ENCODE measurements at regions not wholly inside any gene's neighbourhood (a gene's known extent, or its start where the extent isn't known, plus 50 kb on each side); places are given as distances from the start of the nearest gene placed in this dataset.
"Not testable (repeated sequence)": the region's sequence is repeated elsewhere in the genome, so short reads cannot be mapped to it uniquely, and the experiment has no call there.

GRCh38 chr7:26944501-26945358 is 80.3 kb upstream of the SKAP2 start:
- TF ChIP-seq GATA1 (IDR thresholded peaks at IDR 0.05; ENCODE audit: low read depth, low read length) (no peak), POLR2A (IDR thresholded peaks at IDR 0.05; ENCODE audit: low read length) (no peak)
- DNase-seq, result no peak

- DNase-seq, result no peak
- TF ChIP-seq POLR2A (IDR thresholded peaks at IDR 0.05; ENCODE audit: low read length) (no peak), GATA1 (IDR thresholded peaks at IDR 0.05; ENCODE audit: low read depth, low read length) (no peak)
These were observed 73.7 kb upstream of the SKAP2 start for GRCh38 chr7:26937939-26938623.

GRCh38 chr7:26937306-26937705 is 72.9 kb upstream of the SKAP2 start:
- TF ChIP-seq GATA1 (IDR thresholded peaks at IDR 0.05; ENCODE audit: low read depth, low read length), result no peak
- TF ChIP-seq POLR2A (IDR thresholded peaks at IDR 0.05; ENCODE audit: low read length), result no peak
- DNase-seq, result no peak

DNA sequence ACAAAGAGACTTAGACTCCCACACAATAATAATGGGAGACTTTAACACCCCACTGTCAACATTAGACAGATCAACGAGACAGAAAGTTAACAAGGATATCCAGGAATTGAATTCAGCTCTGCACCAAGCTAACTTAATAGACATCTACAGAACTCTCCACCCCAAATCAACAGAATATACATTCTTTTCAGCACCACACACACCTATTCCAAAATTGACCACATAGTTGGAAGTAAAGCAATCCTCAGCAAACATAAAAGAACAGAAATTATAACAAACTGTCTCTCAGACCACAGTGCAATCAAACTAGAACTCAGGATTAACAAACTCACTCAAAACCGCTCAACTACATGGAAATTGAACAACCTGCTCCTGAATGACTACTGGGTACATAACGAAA is 68.2 kb upstream of the SKAP2 start:
- not testable (repeated sequence) for DNase-seq

- TF ChIP-seq GATA1 (IDR thresholded peaks at IDR 0.05; ENCODE audit: low read depth, low read length) (no peak), POLR2A (IDR thresholded peaks at IDR 0.05; ENCODE audit: low read length) (no peak)
- DNase-seq, result no peak
These were observed 66.5 kb upstream of the SKAP2 start for GRCh38 chr7:26930845-26931244.

DNA sequence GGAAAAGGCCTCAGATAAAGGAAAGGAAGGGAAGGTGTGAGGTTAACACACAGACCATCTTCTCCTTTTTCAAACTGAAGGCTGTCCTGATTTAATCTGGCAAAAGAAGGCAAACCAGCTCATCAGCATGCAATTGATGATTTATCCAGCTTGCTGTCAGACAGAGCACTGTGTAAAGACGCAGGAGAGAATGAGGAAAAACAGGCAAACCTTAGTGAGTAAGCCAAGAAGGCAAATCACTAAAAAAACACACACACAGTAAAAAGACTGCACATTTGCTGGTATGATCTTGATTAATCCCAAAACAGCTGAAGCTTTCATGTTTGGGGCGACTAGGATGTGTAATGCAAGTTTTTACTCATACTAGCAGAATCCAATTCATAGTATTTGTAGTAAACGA is 65.8 kb upstream of the SKAP2 start:
- TF ChIP-seq GATA1 (IDR thresholded peaks at IDR 0.05; ENCODE audit: low read depth, low read length), result no peak
- TF ChIP-seq POLR2A (IDR thresholded peaks at IDR 0.05; ENCODE audit: low read length), result no peak

GRCh38 chr7:26928703-26929347 is 64.4 kb upstream of the SKAP2 start:
- DNase-seq, result no peak
- no peak for TF ChIP-seq POLR2A (IDR thresholded peaks at IDR 0.05; ENCODE audit: low read length)
- no peak for TF ChIP-seq GATA1 (IDR thresholded peaks at IDR 0.05; ENCODE audit: low read depth, low read length)

More for the DNA sequence above, 65.8 kb upstream of the SKAP2 start:
- no peak for DNase-seq

DNA sequence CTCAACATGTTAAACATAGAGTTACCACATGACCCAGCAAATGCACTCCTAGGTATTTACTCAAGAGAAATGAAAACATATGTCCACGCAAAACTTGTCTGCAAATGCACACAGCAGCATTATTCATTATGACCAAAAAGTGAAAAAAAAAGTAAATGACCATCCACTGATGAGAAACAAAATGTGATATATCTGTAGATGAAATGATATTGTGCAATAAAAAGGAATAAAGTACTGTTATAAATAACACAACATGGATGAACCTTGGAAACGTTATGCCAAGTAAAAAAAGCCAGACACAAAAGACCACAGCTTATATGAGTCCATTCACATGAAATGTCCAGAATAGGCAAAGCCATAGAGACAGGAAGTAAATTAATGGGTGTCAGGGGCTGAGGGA is 61.4 kb upstream of the SKAP2 start:
- TF ChIP-seq GATA1 (IDR thresholded peaks at IDR 0.05; ENCODE audit: low read depth, low read length) (no peak), POLR2A (IDR thresholded peaks at IDR 0.05; ENCODE audit: low read length) (no peak)
- DNase-seq, result no peak

- no peak for DNase-seq
- no peak for TF ChIP-seq POLR2A (IDR thresholded peaks at IDR 0.05; ENCODE audit: low read length)
- TF ChIP-seq GATA1 (IDR thresholded peaks at IDR 0.05; ENCODE audit: low read depth, low read length), result no peak
These were observed 59.9 kb upstream of the SKAP2 start for GRCh38 chr7:26924149-26924767.

DNA sequence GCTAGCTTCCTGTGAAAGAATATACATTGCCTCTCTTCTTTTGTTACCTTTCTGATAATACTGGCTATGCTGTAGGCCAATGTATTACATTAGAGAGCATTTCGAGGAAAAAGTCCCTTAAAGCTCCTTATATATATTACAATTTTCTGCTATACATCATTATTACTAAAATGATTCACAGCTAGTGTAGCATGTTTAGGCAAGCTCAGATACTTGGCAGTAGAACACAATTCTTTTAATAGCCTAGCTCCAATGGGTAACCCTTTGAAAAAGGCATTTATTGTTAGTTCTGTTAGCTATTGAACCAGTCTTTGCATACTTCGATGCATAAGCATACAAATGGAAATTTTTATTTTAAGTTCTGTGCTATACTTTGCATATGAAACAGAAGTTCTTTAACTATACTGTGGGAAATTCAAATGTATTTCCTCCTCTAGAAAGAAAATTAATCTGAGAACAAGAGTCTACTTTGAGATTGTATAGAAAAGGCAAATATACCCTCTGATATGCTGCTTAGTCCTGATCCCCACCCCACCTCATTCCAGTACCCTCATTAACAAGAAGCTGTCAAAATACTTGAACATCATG is 55.6 kb upstream of the SKAP2 start:
- TF ChIP-seq POLR2A (IDR thresholded peaks at IDR 0.05; ENCODE audit: low read length), result no peak
- no peak for TF ChIP-seq GATA1 (IDR thresholded peaks at IDR 0.05; ENCODE audit: low read depth, low read length)
- no peak for DNase-seq

DNA sequence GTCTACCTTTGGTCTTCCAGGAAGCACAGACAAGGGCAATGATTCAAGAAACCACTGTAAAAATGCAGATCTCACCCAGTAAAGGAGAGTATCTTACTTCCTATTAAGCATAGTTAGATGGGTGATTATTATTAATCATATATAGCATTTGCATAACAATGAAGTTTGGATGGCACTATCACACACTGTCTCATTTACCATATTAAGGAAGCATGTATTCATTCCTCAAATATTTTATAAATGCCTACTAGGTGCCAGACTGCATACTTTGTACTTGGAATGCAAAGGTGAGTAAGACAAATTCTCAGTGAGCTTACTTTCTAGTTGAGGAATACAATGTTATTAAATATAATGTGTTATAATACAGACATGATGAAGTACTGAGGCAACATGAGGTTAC is 53.9 kb upstream of the SKAP2 start:
- no peak for TF ChIP-seq GATA1 (IDR thresholded peaks at IDR 0.05; ENCODE audit: low read depth, low read length)
- DNase-seq, result no peak

GRCh38 chr7:26916779-26917320 is 52.5 kb upstream of the SKAP2 start:
- TF ChIP-seq POLR2A (IDR thresholded peaks at IDR 0.05; ENCODE audit: low read length) (no peak), GATA1 (IDR thresholded peaks at IDR 0.05; ENCODE audit: low read depth, low read length) (no peak)
- no peak for DNase-seq

DNA sequence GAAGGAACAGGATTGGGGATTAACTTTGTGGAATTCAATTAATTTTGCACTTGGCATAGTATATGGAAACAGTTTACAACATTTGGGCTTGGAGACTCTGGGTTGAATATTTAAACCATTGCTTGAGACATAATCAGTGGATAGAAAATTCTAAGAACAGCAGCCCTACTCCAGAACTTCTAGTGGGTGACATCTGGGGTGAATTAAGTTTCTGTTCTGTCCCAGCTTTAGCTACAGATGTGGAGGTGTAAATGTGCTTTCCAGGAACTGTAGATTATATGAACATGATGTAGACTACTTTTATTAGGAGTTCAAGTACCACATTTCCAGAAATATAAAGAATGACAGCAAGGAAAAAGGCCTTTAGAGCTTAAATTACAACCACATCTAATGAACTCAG is 51.9 kb upstream of the SKAP2 start:
- no peak for TF ChIP-seq GATA1 (IDR thresholded peaks at IDR 0.05; ENCODE audit: low read depth, low read length)
- no peak for TF ChIP-seq POLR2A (IDR thresholded peaks at IDR 0.05; ENCODE audit: low read length)
- no peak for DNase-seq

All from erythroblast (primary cell).